WTC11 (cell line): ENCODE measurements at regions not wholly inside any gene's neighbourhood (a gene's known extent, or its start where the extent isn't known, plus 50 kb on each side); places are given as distances from the start of the nearest gene placed in this dataset.

Source experiments
- ATAC-seq: fragments of 200-7000 bp; cut with Tn5 transposase; 2 replicates; pipeline ENCODE4 v1.10.0; 2021; ENCODE audit warnings: mild to moderate bottlenecking, moderate library complexity
- CTCF ChIA-PET: fragments of 300-600 bp; sonication (Branson Sonifier 250); formaldehyde crosslinking; loops from one replicate; lab custom pipeline; 2021; ENCODE audit warnings: antibody characterized with exemption; lab: Charles Lee
- POLR2A ChIA-PET: fragments of 350-600 bp; sonication (Branson Sonifier 250); formaldehyde crosslinking; loops from one replicate; lab custom pipeline; 2021; ENCODE audit warnings: antibody characterized with exemption; lab: Charles Lee
- DNase-seq: peaks from one replicate; pipeline ENCODE4 v3.0.0; 2021; ENCODE audit warnings: low spot score
- H3K27ac Mint-ChIP-seq: 2 replicates; pipeline ENCODE4 v1.8.0; 2021; ENCODE audit warnings: mixed read lengths
- H3K27me3 Mint-ChIP-seq: 2 replicates; pipeline ENCODE4 v1.8.0; 2021; ENCODE audit warnings: low read depth, mild to moderate bottlenecking, moderate library complexity, mixed read lengths
- H3K36me3 Mint-ChIP-seq: 2 replicates; pipeline ENCODE4 v1.8.0; 2021; ENCODE audit warnings: mixed read lengths
- H3K4me1 Mint-ChIP-seq: 2 replicates; pipeline ENCODE4 v1.8.0; 2022; ENCODE audit warnings: mixed read lengths
- H3K4me3 Mint-ChIP-seq: 2 replicates; pipeline ENCODE4 v1.8.0; 2021; ENCODE audit warnings: mild to moderate bottlenecking, moderate library complexity, mixed read lengths
- H3K9me3 Mint-ChIP-seq: 2 replicates; pipeline ENCODE4 v1.8.0; 2021; ENCODE audit warnings: mixed read lengths
- ETV6 ChIP-seq: sonication (generic); formaldehyde crosslinking; IDR thresholded peaks from 2 replicates; pipeline ENCODE4 v1.8.1; 2022; ENCODE audit warnings: mild to moderate bottlenecking, missing genetic modification reagents
- IRF2 ChIP-seq: sonication (generic); formaldehyde crosslinking; IDR thresholded peaks from 2 replicates; pipeline ENCODE4 v1.8.0; 2022; ENCODE audit warnings: low read depth, missing genetic modification reagents, borderline replicate concordance
- JUN ChIP-seq: sonication (generic); formaldehyde crosslinking; IDR thresholded peaks from 2 replicates; pipeline ENCODE4 v1.8.0; 2023; ENCODE audit warnings: mild to moderate bottlenecking, missing genetic modification reagents
- KAT7 ChIP-seq: sonication (generic); formaldehyde crosslinking; IDR thresholded peaks from 2 replicates; pipeline ENCODE4 v1.8.1; 2023; ENCODE audit warnings: missing genetic modification reagents, mild to moderate bottlenecking, borderline replicate concordance
- MYBL2 ChIP-seq: sonication (generic); formaldehyde crosslinking; IDR thresholded peaks from 2 replicates; pipeline ENCODE4 v1.8.1; 2023; ENCODE audit warnings: mild to moderate bottlenecking, moderate library complexity, missing genetic modification reagents
- NR1H2 ChIP-seq: sonication (generic); formaldehyde crosslinking; IDR thresholded peaks from 2 replicates; pipeline ENCODE4 v1.9.0; 2021; ENCODE audit warnings: mild to moderate bottlenecking, moderate library complexity, missing genetic modification reagents
- RELA ChIP-seq: sonication (generic); formaldehyde crosslinking; IDR thresholded peaks from 2 replicates; pipeline ENCODE4 v1.8.1; 2022; ENCODE audit warnings: missing genetic modification reagents, mild to moderate bottlenecking, borderline replicate concordance
- TCF7 ChIP-seq: sonication (generic); formaldehyde crosslinking; IDR thresholded peaks from 2 replicates; pipeline ENCODE4 v1.8.0; 2022; ENCODE audit warnings: mild to moderate bottlenecking, low read depth, missing genetic modification reagents, moderate library complexity
- TEAD1 ChIP-seq: sonication (generic); formaldehyde crosslinking; IDR thresholded peaks from 2 replicates; pipeline ENCODE4 v1.8.0; 2022; ENCODE audit warnings: mild to moderate bottlenecking, missing genetic modification reagents
- ZNF219 ChIP-seq: sonication (generic); formaldehyde crosslinking; IDR thresholded peaks from 2 replicates; pipeline ENCODE4 v1.8.0; 2023; ENCODE audit warnings: missing genetic modification reagents, mild to moderate bottlenecking, borderline replicate concordance
- ZNF317 ChIP-seq: sonication (generic); formaldehyde crosslinking; IDR thresholded peaks from 2 replicates; pipeline ENCODE4 v1.8.1; 2023; ENCODE audit warnings: low read depth, mild to moderate bottlenecking, moderate library complexity, missing genetic modification reagents, borderline replicate concordance
- ZNF671 ChIP-seq: fragments of 250-450 bp; sonication (Bioruptor Pico); IDR thresholded peaks from 2 replicates; pipeline ENCODE4 v1.8.0; 2021; ENCODE audit warnings: mild to moderate bottlenecking
- TF ChIP-seq, protein P1 (sequence below): sonication (generic); formaldehyde crosslinking; IDR thresholded peaks from 2 replicates; pipeline ENCODE4 v1.8.0; 2022; ENCODE audit warnings: mild to moderate bottlenecking, missing genetic modification reagents
- TF ChIP-seq, protein P2 (sequence below): fragments of 250-450 bp; sonication (Bioruptor Pico); IDR thresholded peaks from 2 replicates; pipeline ENCODE4 v2.1.2; 2022; ENCODE audit warnings: mild to moderate bottlenecking, moderate library complexity
- TF ChIP-seq, protein P3 (sequence below): sonication (generic); formaldehyde crosslinking; IDR thresholded peaks from 2 replicates; pipeline ENCODE4 v1.8.0; 2023; ENCODE audit warnings: missing genetic modification reagents
- TF ChIP-seq, protein P4 (sequence below): fragments of 250-450 bp; sonication (Bioruptor Pico); IDR thresholded peaks from 2 replicates; pipeline ENCODE4 v1.9.0; 2021; ENCODE audit warnings: mild to moderate bottlenecking
- TF ChIP-seq, protein P5 (sequence below): fragments of 250-450 bp; sonication (Bioruptor Pico); conservative IDR thresholded peaks from 2 replicates; pipeline ENCODE4 v1.9.0; 2021; ENCODE audit warnings: mild to moderate bottlenecking
- TF ChIP-seq, protein P6 (sequence below): sonication (generic); formaldehyde crosslinking; IDR thresholded peaks from 2 replicates; pipeline ENCODE4 v1.8.0; 2022; ENCODE audit warnings: mild to moderate bottlenecking, missing genetic modification reagents
- TF ChIP-seq, protein P7 (sequence below): sonication (generic); formaldehyde crosslinking; IDR thresholded peaks from 2 replicates; pipeline ENCODE4 v1.8.1; 2022; ENCODE audit warnings: low read depth, mild to moderate bottlenecking, moderate library complexity, missing genetic modification reagents, borderline replicate concordance
- TF ChIP-seq, protein P8 (sequence below): sonication (generic); formaldehyde crosslinking; IDR thresholded peaks from 2 replicates; pipeline ENCODE4 v1.8.0; 2022; ENCODE audit warnings: mild to moderate bottlenecking, missing genetic modification reagents

DNA sequence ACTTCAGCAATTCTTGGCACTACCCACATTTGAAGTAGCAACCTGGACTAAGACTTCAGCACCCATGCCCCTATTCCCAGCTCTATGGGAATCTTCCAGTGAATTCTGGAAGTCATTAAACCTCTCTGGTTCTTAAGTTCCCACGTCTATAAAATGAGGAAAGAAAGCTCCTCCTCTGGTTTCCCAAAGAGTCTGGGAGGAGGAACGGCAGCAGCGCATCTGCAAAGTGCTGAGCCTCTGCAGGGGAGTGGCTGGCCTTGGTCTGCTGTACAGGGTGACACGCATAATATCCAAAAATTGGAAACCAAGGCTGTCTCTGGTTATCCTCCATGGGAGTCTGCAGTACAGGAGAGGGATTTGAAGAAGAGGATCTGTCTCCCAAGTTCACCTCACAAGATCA, 73.6 kb upstream of the TP53I11 start:
- H3K27ac Mint-ChIP-seq: no peak overlapping the region
- TF ChIP-seq RELA (CRISPR knock-in tag) (no peak), TEAD1 (no peak), ZNF219 (CRISPR knock-in tag) (no peak), MYBL2 (CRISPR knock-in tag) (no peak), ZNF317 (CRISPR knock-in tag) (no peak), TCF7 (CRISPR knock-in tag) (no peak)
- TF ChIP-seq, protein P1, sequence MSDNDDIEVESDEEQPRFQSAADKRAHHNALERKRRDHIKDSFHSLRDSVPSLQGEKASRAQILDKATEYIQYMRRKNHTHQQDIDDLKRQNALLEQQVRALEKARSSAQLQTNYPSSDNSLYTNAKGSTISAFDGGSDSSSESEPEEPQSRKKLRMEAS (CRISPR knock-in tag): no peak
- TF ChIP-seq, protein P2, sequence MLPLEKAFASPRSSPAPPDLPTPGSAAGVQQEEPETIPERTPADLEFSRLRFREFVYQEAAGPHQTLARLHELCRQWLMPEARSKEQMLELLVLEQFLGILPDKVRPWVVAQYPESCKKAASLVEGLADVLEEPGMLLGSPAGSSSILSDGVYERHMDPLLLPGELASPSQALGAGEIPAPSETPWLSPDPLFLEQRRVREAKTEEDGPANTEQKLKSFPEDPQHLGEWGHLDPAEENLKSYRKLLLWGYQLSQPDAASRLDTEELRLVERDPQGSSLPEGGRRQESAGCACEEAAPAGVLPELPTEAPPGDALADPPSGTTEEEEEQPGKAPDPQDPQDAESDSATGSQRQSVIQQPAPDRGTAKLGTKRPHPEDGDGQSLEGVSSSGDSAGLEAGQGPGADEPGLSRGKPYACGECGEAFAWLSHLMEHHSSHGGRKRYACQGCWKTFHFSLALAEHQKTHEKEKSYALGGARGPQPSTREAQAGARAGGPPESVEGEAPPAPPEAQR (CRISPR knock-in tag): no peak
- TF ChIP-seq, protein P3, sequence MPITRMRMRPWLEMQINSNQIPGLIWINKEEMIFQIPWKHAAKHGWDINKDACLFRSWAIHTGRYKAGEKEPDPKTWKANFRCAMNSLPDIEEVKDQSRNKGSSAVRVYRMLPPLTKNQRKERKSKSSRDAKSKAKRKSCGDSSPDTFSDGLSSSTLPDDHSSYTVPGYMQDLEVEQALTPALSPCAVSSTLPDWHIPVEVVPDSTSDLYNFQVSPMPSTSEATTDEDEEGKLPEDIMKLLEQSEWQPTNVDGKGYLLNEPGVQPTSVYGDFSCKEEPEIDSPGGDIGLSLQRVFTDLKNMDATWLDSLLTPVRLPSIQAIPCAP (CRISPR knock-in tag): no peak
- TF ChIP-seq, protein P4, sequence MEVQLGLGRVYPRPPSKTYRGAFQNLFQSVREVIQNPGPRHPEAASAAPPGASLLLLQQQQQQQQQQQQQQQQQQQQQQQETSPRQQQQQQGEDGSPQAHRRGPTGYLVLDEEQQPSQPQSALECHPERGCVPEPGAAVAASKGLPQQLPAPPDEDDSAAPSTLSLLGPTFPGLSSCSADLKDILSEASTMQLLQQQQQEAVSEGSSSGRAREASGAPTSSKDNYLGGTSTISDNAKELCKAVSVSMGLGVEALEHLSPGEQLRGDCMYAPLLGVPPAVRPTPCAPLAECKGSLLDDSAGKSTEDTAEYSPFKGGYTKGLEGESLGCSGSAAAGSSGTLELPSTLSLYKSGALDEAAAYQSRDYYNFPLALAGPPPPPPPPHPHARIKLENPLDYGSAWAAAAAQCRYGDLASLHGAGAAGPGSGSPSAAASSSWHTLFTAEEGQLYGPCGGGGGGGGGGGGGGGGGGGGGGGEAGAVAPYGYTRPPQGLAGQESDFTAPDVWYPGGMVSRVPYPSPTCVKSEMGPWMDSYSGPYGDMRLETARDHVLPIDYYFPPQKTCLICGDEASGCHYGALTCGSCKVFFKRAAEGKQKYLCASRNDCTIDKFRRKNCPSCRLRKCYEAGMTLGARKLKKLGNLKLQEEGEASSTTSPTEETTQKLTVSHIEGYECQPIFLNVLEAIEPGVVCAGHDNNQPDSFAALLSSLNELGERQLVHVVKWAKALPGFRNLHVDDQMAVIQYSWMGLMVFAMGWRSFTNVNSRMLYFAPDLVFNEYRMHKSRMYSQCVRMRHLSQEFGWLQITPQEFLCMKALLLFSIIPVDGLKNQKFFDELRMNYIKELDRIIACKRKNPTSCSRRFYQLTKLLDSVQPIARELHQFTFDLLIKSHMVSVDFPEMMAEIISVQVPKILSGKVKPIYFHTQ (CRISPR knock-in tag): no peak
- TF ChIP-seq, all 79 proteins: peak for 0
- Mint-ChIP-seq H3K36me3 (no peaks in the 10 kb centered on the region), H3K9me3 (no peaks in the 10 kb centered on the region), H3K4me1 (peaks cover 21% of the 10 kb centered on the region), H3K27me3 (no peaks in the 10 kb centered on the region; the same call in 1 of the 2 replicates), H3K4me3 (no peak overlapping the region)
- DNase-seq (no peak), ATAC-seq (no peak)
- ChIA-PET CTCF (interaction anchor here (2.0 to 4.7 kb wide), 3 partner anchors 9 to 93 kb away, joined by 5 to 43 read pairs (median 14); no protein-coding TSS in a partner anchor), POLR2A (no interaction called here)

DNA sequence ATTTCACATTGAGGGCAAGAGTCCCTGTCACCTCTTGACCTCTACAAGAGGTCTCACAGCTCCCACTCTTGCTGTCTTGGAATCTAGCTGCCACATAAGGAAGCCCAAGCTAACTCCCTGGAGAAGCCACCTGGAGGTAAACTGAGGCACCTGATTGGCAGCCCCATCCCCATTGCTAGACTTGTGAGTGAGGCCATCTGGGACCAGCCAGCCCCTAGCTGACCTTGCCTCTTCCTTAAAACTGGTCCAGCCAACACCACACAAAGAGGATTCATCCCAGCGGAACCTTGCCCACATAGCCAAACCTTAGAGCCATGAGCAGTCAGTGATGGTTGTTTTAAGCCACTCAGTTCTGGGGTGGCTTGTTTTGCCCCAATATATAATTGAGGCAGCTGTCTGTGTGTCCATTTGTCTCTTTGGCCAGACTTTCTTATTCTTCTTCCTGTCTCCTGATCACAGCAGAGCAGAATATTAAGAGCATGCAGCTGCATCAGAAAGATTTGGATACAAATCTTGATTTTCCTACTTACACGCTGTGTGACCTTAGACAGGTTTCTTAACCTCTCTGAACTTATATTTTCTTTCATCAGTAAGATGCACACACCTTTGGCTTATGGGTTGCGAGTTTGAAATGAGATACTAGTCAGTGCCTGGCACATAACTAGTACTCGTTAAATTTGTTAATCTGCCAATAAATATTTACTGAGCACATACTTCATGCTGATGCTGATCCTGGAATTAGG, 74.3 kb upstream of the TP53I11 start:
- TF ChIP-seq IRF2 (no peak), NR1H2 (CRISPR knock-in tag) (no peak), JUN (CRISPR knock-in tag) (no peak), ZNF671 (CRISPR knock-in tag) (no peak), RELA (CRISPR knock-in tag) (no peak), KAT7 (CRISPR knock-in tag) (no peak), ETV6 (CRISPR knock-in tag) (no peak)
- TF ChIP-seq, protein P5, sequence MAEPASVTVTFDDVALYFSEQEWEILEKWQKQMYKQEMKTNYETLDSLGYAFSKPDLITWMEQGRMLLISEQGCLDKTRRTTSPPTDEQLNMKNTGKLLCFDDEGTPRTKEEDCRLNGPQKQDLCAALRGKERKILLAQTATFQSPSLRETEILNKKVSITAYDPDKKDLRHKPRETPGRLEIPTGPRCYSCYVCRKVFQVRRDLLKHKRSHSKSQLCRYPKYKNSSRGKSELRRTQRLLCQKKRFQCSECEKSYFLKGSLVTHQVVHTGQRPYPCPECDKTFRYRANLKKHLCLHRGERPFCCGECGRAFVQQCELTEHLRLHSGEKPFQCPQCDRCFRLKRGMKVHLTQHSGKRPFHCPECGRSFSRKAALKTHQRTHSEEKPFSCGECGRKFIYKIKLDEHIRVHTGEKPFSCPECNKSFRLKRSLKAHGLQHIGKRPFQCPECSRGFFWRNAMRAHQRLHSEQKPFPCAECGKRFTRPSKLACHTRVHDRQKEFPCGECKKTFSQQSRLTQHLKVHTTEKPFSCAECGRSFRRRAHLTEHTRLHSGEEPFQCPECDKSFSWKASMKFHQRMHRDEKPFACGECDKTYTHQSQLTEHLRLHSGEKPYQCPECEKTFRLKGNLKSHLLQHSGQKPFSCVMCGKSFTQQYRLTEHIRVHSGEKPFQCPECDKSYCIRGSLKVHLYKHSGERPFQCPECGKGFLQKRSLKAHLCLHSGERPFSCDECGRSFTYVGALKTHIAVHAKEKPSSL (CRISPR knock-in tag): no peak
- TF ChIP-seq, protein P6, sequence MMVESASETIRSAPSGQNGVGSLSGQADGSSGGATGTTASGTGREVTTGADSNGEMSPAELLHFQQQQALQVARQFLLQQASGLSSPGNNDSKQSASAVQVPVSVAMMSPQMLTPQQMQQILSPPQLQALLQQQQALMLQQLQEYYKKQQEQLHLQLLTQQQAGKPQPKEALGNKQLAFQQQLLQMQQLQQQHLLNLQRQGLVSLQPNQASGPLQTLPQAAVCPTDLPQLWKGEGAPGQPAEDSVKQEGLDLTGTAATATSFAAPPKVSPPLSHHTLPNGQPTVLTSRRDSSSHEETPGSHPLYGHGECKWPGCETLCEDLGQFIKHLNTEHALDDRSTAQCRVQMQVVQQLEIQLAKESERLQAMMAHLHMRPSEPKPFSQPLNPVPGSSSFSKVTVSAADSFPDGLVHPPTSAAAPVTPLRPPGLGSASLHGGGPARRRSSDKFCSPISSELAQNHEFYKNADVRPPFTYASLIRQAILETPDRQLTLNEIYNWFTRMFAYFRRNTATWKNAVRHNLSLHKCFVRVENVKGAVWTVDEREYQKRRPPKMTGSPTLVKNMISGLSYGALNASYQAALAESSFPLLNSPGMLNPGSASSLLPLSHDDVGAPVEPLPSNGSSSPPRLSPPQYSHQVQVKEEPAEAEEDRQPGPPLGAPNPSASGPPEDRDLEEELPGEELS (CRISPR knock-in tag): no peak
- TF ChIP-seq, protein P7, sequence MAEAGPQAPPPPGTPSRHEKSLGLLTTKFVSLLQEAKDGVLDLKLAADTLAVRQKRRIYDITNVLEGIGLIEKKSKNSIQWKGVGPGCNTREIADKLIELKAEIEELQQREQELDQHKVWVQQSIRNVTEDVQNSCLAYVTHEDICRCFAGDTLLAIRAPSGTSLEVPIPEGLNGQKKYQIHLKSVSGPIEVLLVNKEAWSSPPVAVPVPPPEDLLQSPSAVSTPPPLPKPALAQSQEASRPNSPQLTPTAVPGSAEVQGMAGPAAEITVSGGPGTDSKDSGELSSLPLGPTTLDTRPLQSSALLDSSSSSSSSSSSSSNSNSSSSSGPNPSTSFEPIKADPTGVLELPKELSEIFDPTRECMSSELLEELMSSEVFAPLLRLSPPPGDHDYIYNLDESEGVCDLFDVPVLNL (CRISPR knock-in tag): no peak
- TF ChIP-seq, protein P8, sequence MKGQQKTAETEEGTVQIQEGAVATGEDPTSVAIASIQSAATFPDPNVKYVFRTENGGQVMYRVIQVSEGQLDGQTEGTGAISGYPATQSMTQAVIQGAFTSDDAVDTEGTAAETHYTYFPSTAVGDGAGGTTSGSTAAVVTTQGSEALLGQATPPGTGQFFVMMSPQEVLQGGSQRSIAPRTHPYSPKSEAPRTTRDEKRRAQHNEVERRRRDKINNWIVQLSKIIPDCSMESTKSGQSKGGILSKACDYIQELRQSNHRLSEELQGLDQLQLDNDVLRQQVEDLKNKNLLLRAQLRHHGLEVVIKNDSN (CRISPR knock-in tag): no peak
- TF ChIP-seq, all 79 proteins: peak for 0
- ChIA-PET CTCF (interaction anchor here (0.5 to 4.7 kb wide), 8 partner anchors 8 to 378 kb away, joined by 3 to 43 read pairs (median 7); no protein-coding TSS in a partner anchor), POLR2A (no interaction called here)
- ATAC-seq (no peak), DNase-seq (no peak)
- no peak overlapping the region for H3K27ac Mint-ChIP-seq
- no peaks in the 10 kb centered on the region; the same call in 1 of the 2 replicates for H3K27me3 Mint-ChIP-seq
- no peaks in the 10 kb centered on the region for H3K9me3 Mint-ChIP-seq
- H3K36me3 Mint-ChIP-seq: no peaks in the 10 kb centered on the region
- H3K4me3 Mint-ChIP-seq: no peak overlapping the region
- H3K4me1 Mint-ChIP-seq: peaks cover 21% of the 10 kb centered on the region
